ENCODE measurements at regions not wholly inside any gene's neighbourhood (a gene's known extent, or its start where the extent isn't known, plus 50 kb on each side); places are given as distances from the start of the nearest gene placed in this dataset.

GRCh38 chr13:88979465-88980175 is 1308.4 kb downstream of the SLITRK5 start:
- H3K4me1 ChIP-seq (ENCODE audit: control insufficient read depth in 1 of 2, insufficient read depth in 2 of 2, low read length in 2 of 2), result no peaks in the 10 kb centered on the region
- no peaks in the 10 kb centered on the region for H3K79me2 ChIP-seq (ENCODE audit: control insufficient read depth, insufficient read depth, low read length, poor library complexity)
- H2BK5ac ChIP-seq (ENCODE audit: low read depth, low read length, poor library complexity), result no peak overlapping the region
- WGBS (ENCODE audit: extremely low coverage, insufficient coverage, insufficient read length), result no CpG with 5 or more reads among the region's 7 CpGs
- no peak overlapping the region for H2AFZ ChIP-seq (ENCODE audit: insufficient read depth, low read length, poor library complexity)
- no peak overlapping the region for H3K4me3 ChIP-seq (ENCODE audit: low read depth, low read length)
- no peak overlapping the region for H3K18ac ChIP-seq (ENCODE audit: low read length)
- no peaks in the 10 kb centered on the region for H3K36me3 ChIP-seq (ENCODE audit: control insufficient read depth in 1 of 2, insufficient read depth in 2 of 2, low read length in 2 of 2)
- H4K12ac ChIP-seq (ENCODE audit: low read depth, low read length), result no peak overlapping the region
- no peak overlapping the region for H4K8ac ChIP-seq (ENCODE audit: low read depth, low read length)
- no peaks in the 10 kb centered on the region for H3K9me3 ChIP-seq (ENCODE audit: insufficient read depth, low read depth, low read length)
- no peak overlapping the region for H3K4me2 ChIP-seq (ENCODE audit: low read length)
- H2BK12ac ChIP-seq (ENCODE audit: low read length), result no peak overlapping the region
- H3K79me1 ChIP-seq (ENCODE audit: low read length), result no peaks in the 10 kb centered on the region
- H3K9ac ChIP-seq (ENCODE audit: low read length), result no peak overlapping the region
- no peak overlapping the region for H4K91ac ChIP-seq (ENCODE audit: low read depth, low read length)
- H3K14ac ChIP-seq (ENCODE audit: low read length), result no peak overlapping the region
- no peak overlapping the region for H2BK120ac ChIP-seq (ENCODE audit: insufficient read depth, low read length, poor library complexity)
- H3K27ac ChIP-seq (ENCODE audit: low read depth, low read length), result no peak overlapping the region
- H3K27me3 ChIP-seq (ENCODE audit: insufficient read depth, low read length), result no peaks in the 10 kb centered on the region
- H3K23ac ChIP-seq (ENCODE audit: low read length), result no peak overlapping the region
- H2AK5ac ChIP-seq (ENCODE audit: low read length), result no peak overlapping the region
- peak; percentile 1 to 9 for DNase-seq
- H3K4ac ChIP-seq (ENCODE audit: low read depth, low read length), result no peak overlapping the region

GRCh38 chr13:89003656-89004055 is 1332.5 kb downstream of the SLITRK5 start:
- H3K4me3 ChIP-seq (ENCODE audit: low read depth, low read length), result no peak overlapping the region
- H3K18ac ChIP-seq (ENCODE audit: low read length), result no peak overlapping the region
- H3K23ac ChIP-seq (ENCODE audit: low read length), result no peak overlapping the region
- no peaks in the 10 kb centered on the region for H3K27me3 ChIP-seq (ENCODE audit: insufficient read depth, low read length)
- H3K14ac ChIP-seq (ENCODE audit: low read length), result no peak overlapping the region
- no peaks in the 10 kb centered on the region for H3K9me3 ChIP-seq (ENCODE audit: insufficient read depth, low read depth, low read length)
- no peak overlapping the region for H3K4me2 ChIP-seq (ENCODE audit: low read length)
- no peak overlapping the region for H3K27ac ChIP-seq (ENCODE audit: low read depth, low read length)
- no peak overlapping the region for H4K8ac ChIP-seq (ENCODE audit: low read depth, low read length)
- no peaks in the 10 kb centered on the region for H3K4me1 ChIP-seq (ENCODE audit: control insufficient read depth in 1 of 2, insufficient read depth in 2 of 2, low read length in 2 of 2)
- H3K9ac ChIP-seq (ENCODE audit: low read length), result no peak overlapping the region
- no peaks in the 10 kb centered on the region for H3K79me1 ChIP-seq (ENCODE audit: low read length)
- no peak overlapping the region for H3K4ac ChIP-seq (ENCODE audit: low read depth, low read length)
- no peak overlapping the region for H4K12ac ChIP-seq (ENCODE audit: low read depth, low read length)
- H2AFZ ChIP-seq (ENCODE audit: insufficient read depth, low read length, poor library complexity), result no peak overlapping the region
- no peaks in the 10 kb centered on the region for H3K36me3 ChIP-seq (ENCODE audit: control insufficient read depth in 1 of 2, insufficient read depth in 2 of 2, low read length in 2 of 2)
- no peak for DNase-seq
- H2AK5ac ChIP-seq (ENCODE audit: low read length), result no peak overlapping the region
- no peak overlapping the region for H4K91ac ChIP-seq (ENCODE audit: low read depth, low read length)
- no peaks in the 10 kb centered on the region for H3K79me2 ChIP-seq (ENCODE audit: control insufficient read depth, insufficient read depth, low read length, poor library complexity)
- no peak overlapping the region for H2BK5ac ChIP-seq (ENCODE audit: low read depth, low read length, poor library complexity)
- H2BK12ac ChIP-seq (ENCODE audit: low read length), result no peak overlapping the region
- 100% methylated on average over 1 of the region's 2 CpGs for WGBS (ENCODE audit: extremely low coverage, insufficient coverage, insufficient read length)
- no peak overlapping the region for H2BK120ac ChIP-seq (ENCODE audit: insufficient read depth, low read length, poor library complexity)

- H3K79me2 ChIP-seq (ENCODE audit: control insufficient read depth, insufficient read depth, low read length, poor library complexity), result no peaks in the 10 kb centered on the region
- no peaks in the 10 kb centered on the region for H3K4me1 ChIP-seq (ENCODE audit: control insufficient read depth in 1 of 2, insufficient read depth in 2 of 2, low read length in 2 of 2)
- no peak overlapping the region for H2AK5ac ChIP-seq (ENCODE audit: low read length)
- H2BK12ac ChIP-seq (ENCODE audit: low read length), result no peak overlapping the region
- H2BK5ac ChIP-seq (ENCODE audit: low read depth, low read length, poor library complexity), result no peak overlapping the region
- H3K9me3 ChIP-seq (ENCODE audit: insufficient read depth, low read depth, low read length), result no peaks in the 10 kb centered on the region
- no peak overlapping the region for H3K4ac ChIP-seq (ENCODE audit: low read depth, low read length)
- H3K27me3 ChIP-seq (ENCODE audit: insufficient read depth, low read length), result no peaks in the 10 kb centered on the region
- H4K91ac ChIP-seq (ENCODE audit: low read depth, low read length), result no peak overlapping the region
- H3K14ac ChIP-seq (ENCODE audit: low read length), result no peak overlapping the region
- no peak overlapping the region for H3K27ac ChIP-seq (ENCODE audit: low read depth, low read length)
- no peak overlapping the region for H3K4me2 ChIP-seq (ENCODE audit: low read length)
- no peak overlapping the region for H2AFZ ChIP-seq (ENCODE audit: insufficient read depth, low read length, poor library complexity)
- no CpG with 5 or more reads among the region's 2 CpGs for WGBS (ENCODE audit: extremely low coverage, insufficient coverage, insufficient read length)
- no peak for DNase-seq
- no peak overlapping the region for H4K8ac ChIP-seq (ENCODE audit: low read depth, low read length)
- no peaks in the 10 kb centered on the region for H3K36me3 ChIP-seq (ENCODE audit: control insufficient read depth in 1 of 2, insufficient read depth in 2 of 2, low read length in 2 of 2)
- no peak overlapping the region for H2BK120ac ChIP-seq (ENCODE audit: insufficient read depth, low read length, poor library complexity)
- H3K4me3 ChIP-seq (ENCODE audit: low read depth, low read length), result no peak overlapping the region
- H3K18ac ChIP-seq (ENCODE audit: low read length), result no peak overlapping the region
- no peak overlapping the region for H3K23ac ChIP-seq (ENCODE audit: low read length)
- H3K9ac ChIP-seq (ENCODE audit: low read length), result no peak overlapping the region
- no peaks in the 10 kb centered on the region for H3K79me1 ChIP-seq (ENCODE audit: low read length)
- H4K12ac ChIP-seq (ENCODE audit: low read depth, low read length), result no peak overlapping the region
Observed at GRCh38 chr13:89011615-89012014, 1340.4 kb downstream of the SLITRK5 start.

GRCh38 chr13:89027694-89028306 is 1356.6 kb downstream of the SLITRK5 start:
- Histone ChIP-seq H3K18ac (ENCODE audit: low read length) (no peak overlapping the region), H3K4ac (ENCODE audit: low read depth, low read length) (no peak overlapping the region), H2BK12ac (ENCODE audit: low read length) (no peak overlapping the region), H2AK5ac (ENCODE audit: low read length) (no peak overlapping the region), H4K91ac (ENCODE audit: low read depth, low read length) (no peak overlapping the region), H3K36me3 (ENCODE audit: control insufficient read depth in 1 of 2, insufficient read depth in 2 of 2, low read length in 2 of 2) (no peaks in the 10 kb centered on the region), H3K9ac (ENCODE audit: low read length) (no peak overlapping the region), H3K4me2 (ENCODE audit: low read length) (no peak overlapping the region), H3K27ac (ENCODE audit: low read depth, low read length) (no peak overlapping the region), H3K23ac (ENCODE audit: low read length) (no peak overlapping the region), H2AFZ (ENCODE audit: insufficient read depth, low read length, poor library complexity) (no peak overlapping the region), H3K79me2 (ENCODE audit: control insufficient read depth, insufficient read depth, low read length, poor library complexity) (no peaks in the 10 kb centered on the region), H3K9me3 (ENCODE audit: insufficient read depth, low read depth, low read length) (no peaks in the 10 kb centered on the region), H2BK120ac (ENCODE audit: insufficient read depth, low read length, poor library complexity) (no peak overlapping the region), H2BK5ac (ENCODE audit: low read depth, low read length, poor library complexity) (no peak overlapping the region), H3K79me1 (ENCODE audit: low read length) (no peaks in the 10 kb centered on the region), H4K8ac (ENCODE audit: low read depth, low read length) (no peak overlapping the region), H3K4me3 (ENCODE audit: low read depth, low read length) (no peak overlapping the region), H3K27me3 (ENCODE audit: insufficient read depth, low read length) (no peaks in the 10 kb centered on the region), H3K4me1 (ENCODE audit: control insufficient read depth in 1 of 2, insufficient read depth in 2 of 2, low read length in 2 of 2) (no peaks in the 10 kb centered on the region), H4K12ac (ENCODE audit: low read depth, low read length) (no peak overlapping the region), H3K14ac (ENCODE audit: low read length) (no peak overlapping the region)
- DNase-seq, result no peak
- no CpG with 5 or more reads among the region's 3 CpGs for WGBS (ENCODE audit: extremely low coverage, insufficient coverage, insufficient read length)

All from trophoblast cell (in vitro differentiated cells and primary cell).